HUES6 (cell line): ENCODE measurements at regions not wholly inside any gene's neighbourhood (a gene's known extent, or its start where the extent isn't known, plus 50 kb on each side); places are given as distances from the start of the nearest gene placed in this dataset.

Source experiments
- H3K27ac ChIP-seq: 2 replicates; pipeline ENCODE4 v1.7.0; 2013; ENCODE audit warnings: low read depth, mild to moderate bottlenecking, low read length, inconsistent platforms
- H3K27me3 ChIP-seq: 2 replicates; pipeline ENCODE4 v1.6.1; 2013; ENCODE audit warnings: low read length; ENCODE audit not compliant: control insufficient read depth, insufficient read depth
- H3K36me3 ChIP-seq: 2 replicates; pipeline ENCODE4 v1.6.1; 2013; ENCODE audit warnings: low read length; ENCODE audit not compliant: control insufficient read depth, insufficient read depth
- H3K4me1 ChIP-seq: 2 replicates; pipeline ENCODE4 v1.6.1; 2013; ENCODE audit warnings: low read length; ENCODE audit not compliant: control insufficient read depth, insufficient read depth
- H3K4me3 ChIP-seq: 2 replicates; pipeline ENCODE4 v1.5.1; 2013; ENCODE audit warnings: low read depth, low read length
- H3K9ac ChIP-seq: one replicate; pipeline ENCODE4 v1.6.1; 2013; ENCODE audit warnings: mild to moderate bottlenecking, low read length
- H3K9me3 ChIP-seq: 2 replicates; pipeline ENCODE4 v1.6.1; 2013; ENCODE audit warnings: low read depth, low read length; ENCODE audit not compliant: control insufficient read depth, insufficient read depth

- H3K36me3 ChIP-seq = 0 out of 2 replicates have a peak, but pooled peaks cover 6% of the 10 kb centered on the region
- H3K27ac ChIP-seq = no peak overlapping the region
- no peak overlapping the region for H3K4me3 ChIP-seq
- H3K4me1 ChIP-seq = no peaks in the 10 kb centered on the region
- peaks cover 26% of the 10 kb centered on the region; the same call in 1 of the 2 replicates for H3K9me3 ChIP-seq
- no peak overlapping the region for H3K9ac ChIP-seq
- H3K27me3 ChIP-seq = no peaks in the 10 kb centered on the region
Observed at GRCh38 chr4:123291329-123291728, 105.3 kb upstream of the SPRY1 start.

- no peaks in the 10 kb centered on the region for H3K27me3 ChIP-seq
- H3K4me3 ChIP-seq = no peak overlapping the region
- no peak overlapping the region for H3K9ac ChIP-seq
Observed at GRCh38 chr4:123297836-123298235, 98.8 kb upstream of the SPRY1 start.

DNA sequence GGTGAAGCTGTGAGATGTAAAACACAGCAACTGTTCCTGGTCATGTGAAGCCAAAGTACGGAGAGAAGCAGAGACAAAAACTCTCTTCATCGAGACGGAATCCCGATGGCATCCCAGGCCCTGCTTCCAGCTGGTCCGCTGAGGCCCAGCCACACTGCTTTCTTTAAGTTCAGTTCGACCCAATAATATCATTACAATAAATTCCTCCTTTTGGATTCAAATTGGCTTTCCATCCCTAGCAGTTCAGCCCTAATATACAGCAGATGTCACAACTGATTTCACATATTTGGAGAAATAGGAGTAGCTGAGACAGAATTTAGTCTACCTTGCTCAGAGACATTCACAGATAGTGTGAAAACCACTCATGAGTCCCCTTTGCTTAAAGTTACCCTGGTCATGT, 98.3 kb upstream of the SPRY1 start:
- Histone ChIP-seq H3K27me3 (no peaks in the 10 kb centered on the region), H3K27ac (no peak overlapping the region), H3K4me1 (peaks cover 14% of the 10 kb centered on the region; the same call in 1 of the 2 replicates), H3K9me3 (no peaks in the 10 kb centered on the region), H3K9ac (no peak overlapping the region), H3K4me3 (no peak overlapping the region), H3K36me3 (no peaks in the 10 kb centered on the region)

More at GRCh38 chr4:123297836-123298235, 98.8 kb upstream of the SPRY1 start:
- no peak overlapping the region for H3K27ac ChIP-seq
- peaks cover 14% of the 10 kb centered on the region; the same call in 1 of the 2 replicates for H3K4me1 ChIP-seq
- H3K36me3 ChIP-seq = no peaks in the 10 kb centered on the region
- H3K9me3 ChIP-seq = no peaks in the 10 kb centered on the region

DNA sequence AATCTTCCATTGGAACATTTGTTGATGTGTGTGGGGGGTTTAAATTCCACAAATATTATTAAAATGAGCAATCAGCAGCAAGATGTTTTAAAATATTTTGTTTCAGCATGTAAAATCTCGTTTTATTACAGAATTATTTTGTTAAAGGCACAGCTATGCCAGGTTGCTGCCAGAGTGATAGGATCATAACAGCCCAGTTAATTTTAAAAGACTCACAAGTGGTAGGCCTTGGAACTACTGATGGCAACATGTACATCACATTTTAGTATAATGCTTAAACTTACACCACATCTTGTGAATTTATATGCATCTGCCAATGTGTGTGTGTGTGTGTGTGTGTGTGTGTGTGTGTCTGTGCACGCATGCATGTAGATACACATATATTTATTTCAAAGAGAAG, 97.8 kb upstream of the SPRY1 start:
- H3K27ac ChIP-seq = no peak overlapping the region
- no peaks in the 10 kb centered on the region for H3K9me3 ChIP-seq
- no peak overlapping the region for H3K4me3 ChIP-seq
- H3K9ac ChIP-seq = no peak overlapping the region
- no peaks in the 10 kb centered on the region for H3K36me3 ChIP-seq
- H3K27me3 ChIP-seq = no peaks in the 10 kb centered on the region
- H3K4me1 ChIP-seq = peaks cover 17% of the 10 kb centered on the region

DNA sequence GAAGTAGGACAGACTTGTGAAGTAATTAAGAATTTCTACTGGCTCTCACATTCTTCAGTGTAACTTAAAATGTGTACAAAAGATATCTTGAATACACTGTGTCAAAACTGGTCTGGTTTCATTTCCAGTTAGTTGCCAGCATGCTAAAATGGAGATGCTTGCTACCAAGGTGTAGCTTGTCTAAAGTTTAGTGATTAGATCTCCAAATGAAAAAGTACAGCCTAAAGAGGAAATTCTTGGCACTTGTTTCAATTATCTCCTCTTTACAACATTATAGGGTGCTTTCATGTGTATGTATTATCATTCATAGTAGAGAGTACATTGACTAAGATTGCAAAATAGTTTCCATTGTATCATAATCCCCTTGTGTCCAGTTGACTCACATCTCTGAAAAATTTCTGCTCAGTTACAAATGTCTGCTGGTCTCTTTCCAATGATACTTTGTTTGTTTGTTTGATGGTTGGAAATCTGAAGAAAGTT, 97.3 kb upstream of the SPRY1 start:
- Histone ChIP-seq H3K4me1 (peaks cover 21% of the 10 kb centered on the region), H3K36me3 (no peaks in the 10 kb centered on the region), H3K9me3 (no peaks in the 10 kb centered on the region), H3K9ac (no peak overlapping the region), H3K27me3 (no peaks in the 10 kb centered on the region), H3K4me3 (no peak overlapping the region), H3K27ac (no peak overlapping the region)

GRCh38 chr4:123300222-123301039, 96.2 kb upstream of the SPRY1 start:
- no peak overlapping the region for H3K9ac ChIP-seq
- H3K36me3 ChIP-seq = no peaks in the 10 kb centered on the region
- H3K9me3 ChIP-seq = no peaks in the 10 kb centered on the region
- H3K27me3 ChIP-seq = no peaks in the 10 kb centered on the region
- no peak overlapping the region for H3K27ac ChIP-seq
- H3K4me1 ChIP-seq = peaks cover 30% of the 10 kb centered on the region
- no peak overlapping the region for H3K4me3 ChIP-seq

DNA sequence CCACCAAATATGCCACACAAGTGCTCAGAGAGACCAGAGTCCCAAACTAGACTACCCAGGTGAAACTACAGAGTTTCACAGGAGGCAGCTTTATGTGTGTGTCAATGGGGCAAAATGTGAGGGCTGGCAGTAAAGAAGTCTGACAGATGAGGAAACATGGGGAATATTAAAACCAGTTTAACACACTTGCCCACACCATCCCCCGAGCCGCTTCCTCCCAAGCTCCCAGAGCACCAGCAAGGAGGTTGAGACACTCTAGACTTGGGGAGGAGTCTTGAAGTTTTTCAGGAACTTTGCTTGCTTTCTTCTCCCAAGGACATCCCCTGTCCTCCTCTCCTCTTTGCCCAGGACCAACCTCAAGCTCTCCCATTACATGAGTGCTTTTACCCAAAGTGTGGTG, 94.7 kb upstream of the SPRY1 start:
- Histone ChIP-seq H3K9ac (no peak overlapping the region), H3K9me3 (no peaks in the 10 kb centered on the region), H3K27ac (no peak overlapping the region), H3K36me3 (no peaks in the 10 kb centered on the region), H3K4me1 (peaks cover 30% of the 10 kb centered on the region), H3K27me3 (no peaks in the 10 kb centered on the region), H3K4me3 (no peak overlapping the region)

DNA sequence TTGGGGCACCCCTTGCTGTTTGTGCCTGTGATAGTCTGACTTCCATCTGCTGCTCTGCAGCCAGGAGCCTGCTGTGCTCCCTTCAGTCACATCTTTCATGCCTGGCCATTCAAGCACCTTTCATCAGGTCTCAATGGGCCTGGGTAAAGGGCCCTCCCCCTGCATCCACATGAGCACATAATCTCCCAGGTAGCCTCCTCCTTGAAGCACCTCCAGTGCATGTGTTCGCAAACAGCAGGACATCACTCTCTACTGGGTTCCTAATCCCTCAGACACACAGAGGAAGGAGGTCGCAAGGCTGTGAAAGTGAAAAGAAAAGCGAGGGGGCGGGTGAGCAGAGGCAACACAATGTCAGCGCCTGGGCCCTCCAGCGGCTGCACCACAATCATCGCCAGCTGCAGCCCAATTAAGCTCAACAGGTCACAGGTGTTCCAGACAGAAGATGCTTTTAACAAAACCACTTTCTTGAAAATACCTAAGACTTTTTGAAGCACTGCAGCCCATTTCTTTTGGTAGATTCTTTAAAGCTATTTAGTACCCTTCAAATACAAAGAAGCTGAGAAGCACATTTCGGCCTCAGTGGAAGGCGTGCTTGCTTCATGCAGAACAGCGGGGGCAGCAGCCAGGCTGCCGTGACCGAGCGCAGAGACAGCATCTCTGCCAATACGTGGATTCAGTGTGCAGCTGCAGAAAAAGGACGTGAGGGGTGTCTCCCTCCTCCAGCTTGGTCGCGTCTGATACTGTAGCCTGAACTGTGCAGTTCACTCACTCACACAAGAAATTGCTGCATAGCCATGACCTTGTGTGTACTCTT, 92.2 kb upstream of the SPRY1 start:
- peaks cover 8% of the 10 kb centered on the region; the same call in 1 of the 2 replicates for H3K9me3 ChIP-seq
- no peaks in the 10 kb centered on the region for H3K36me3 ChIP-seq
- no peak overlapping the region for H3K4me3 ChIP-seq
- no peak overlapping the region for H3K9ac ChIP-seq
- H3K27ac ChIP-seq = no peak overlapping the region
- H3K27me3 ChIP-seq = no peaks in the 10 kb centered on the region
- H3K4me1 ChIP-seq = peaks cover 22% of the 10 kb centered on the region

- Histone ChIP-seq H3K9ac (no peak overlapping the region), H3K9me3 (peaks cover 8% of the 10 kb centered on the region; the same call in 1 of the 2 replicates), H3K27ac (no peak overlapping the region), H3K4me3 (no peak overlapping the region), H3K36me3 (no peaks in the 10 kb centered on the region), H3K27me3 (no peaks in the 10 kb centered on the region), H3K4me1 (peaks cover 22% of the 10 kb centered on the region)
Observed at GRCh38 chr4:123305736-123306135, 90.9 kb upstream of the SPRY1 start.

GRCh38 chr4:123306769-123307168, 89.8 kb upstream of the SPRY1 start:
- Histone ChIP-seq H3K4me3 (no peak overlapping the region), H3K27ac (no peak overlapping the region), H3K9ac (no peak overlapping the region), H3K36me3 (no peaks in the 10 kb centered on the region), H3K27me3 (no peaks in the 10 kb centered on the region), H3K9me3 (peaks cover 8% of the 10 kb centered on the region; the same call in 1 of the 2 replicates), H3K4me1 (peaks cover 19% of the 10 kb centered on the region)

DNA sequence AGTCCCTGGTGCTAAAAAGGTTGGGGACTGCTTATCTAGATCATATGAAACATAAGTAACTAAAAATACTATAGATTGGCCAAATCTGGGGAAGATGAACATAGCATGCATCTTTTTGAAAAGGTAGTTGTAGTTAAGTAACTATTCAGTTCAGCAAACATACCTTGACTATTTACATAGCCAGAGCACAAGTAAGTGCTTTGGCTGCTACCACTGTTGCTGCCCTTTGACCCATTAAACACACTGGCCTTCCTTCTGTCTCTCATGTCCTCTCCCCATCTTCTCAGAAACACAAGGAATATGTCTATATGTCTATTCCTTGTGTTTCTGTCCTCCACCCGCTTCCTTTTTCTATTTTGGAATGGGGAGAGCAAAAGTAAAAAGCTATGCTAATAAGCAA, 87.9 kb upstream of the SPRY1 start:
- no peaks in the 10 kb centered on the region for H3K36me3 ChIP-seq
- H3K4me3 ChIP-seq = no peak overlapping the region
- no peak overlapping the region for H3K9ac ChIP-seq
- H3K27me3 ChIP-seq = no peaks in the 10 kb centered on the region
- H3K9me3 ChIP-seq = peaks cover 8% of the 10 kb centered on the region; the same call in 1 of the 2 replicates
- no peak overlapping the region for H3K27ac ChIP-seq
- H3K4me1 ChIP-seq = peaks cover 28% of the 10 kb centered on the region
